ENCODE measurements at regions not wholly inside any gene's neighbourhood (a gene's known extent, or its start where the extent isn't known, plus 50 kb on each side); places are given as distances from the start of the nearest gene placed in this dataset.

- H3K4me2 ChIP-seq (ENCODE audit: low read length): no peak overlapping the region
- no peaks in the 10 kb centered on the region for H4K20me1 ChIP-seq (ENCODE audit: insufficient read depth, low read length)
- no peaks in the 10 kb centered on the region for H3K36me3 ChIP-seq (replicated peaks; ENCODE audit: low read depth, low read length)
- H3K4me3 ChIP-seq (ENCODE audit: low read length): no peak overlapping the region
- H3K79me2 ChIP-seq (ENCODE audit: low read length): no peaks in the 10 kb centered on the region
- H3K9me3 ChIP-seq (ENCODE audit: insufficient read depth, low read length): no peaks in the 10 kb centered on the region
- no peaks in the 10 kb centered on the region for H3K27me3 ChIP-seq (ENCODE audit: low read depth, low read length)
- no peak overlapping the region for H2AFZ ChIP-seq (ENCODE audit: low read depth, low read length)
- H3K27ac ChIP-seq (ENCODE audit: low read length): no peak overlapping the region
- no peaks in the 10 kb centered on the region for H3K4me1 ChIP-seq (ENCODE audit: low read length)
- TF ChIP-seq EZH2phosphoT487 (IDR thresholded peaks at IDR 0.05; ENCODE audit: low read depth): no peak
- no peak for TF ChIP-seq CTCF (IDR thresholded peaks at IDR 0.05; ENCODE audit: low read depth, low read length)
- H3K9ac ChIP-seq (ENCODE audit: low read length): no peak overlapping the region
Measured at GRCh38 chrX:9180623-9181022, 146.7 kb upstream of the FAM9B start.

- H3K4me3 ChIP-seq (ENCODE audit: low read length): no peak overlapping the region
- no peaks in the 10 kb centered on the region for H3K4me1 ChIP-seq (ENCODE audit: low read length)
- H3K27me3 ChIP-seq (ENCODE audit: low read depth, low read length): no peaks in the 10 kb centered on the region
- no peak overlapping the region for H3K4me2 ChIP-seq (ENCODE audit: low read length)
- no peaks in the 10 kb centered on the region for H3K9me3 ChIP-seq (ENCODE audit: insufficient read depth, low read length)
- no peaks in the 10 kb centered on the region for H4K20me1 ChIP-seq (ENCODE audit: insufficient read depth, low read length)
- no peaks in the 10 kb centered on the region for H3K79me2 ChIP-seq (ENCODE audit: low read length)
- no peak overlapping the region for H3K27ac ChIP-seq (ENCODE audit: low read length)
- no peak overlapping the region for H3K9ac ChIP-seq (ENCODE audit: low read length)
- H3K36me3 ChIP-seq (replicated peaks; ENCODE audit: low read depth, low read length): no peaks in the 10 kb centered on the region
- TF ChIP-seq CTCF (IDR thresholded peaks at IDR 0.05; ENCODE audit: low read depth, low read length): no peak
- no peak for TF ChIP-seq EZH2phosphoT487 (IDR thresholded peaks at IDR 0.05; ENCODE audit: low read depth)
- no peak overlapping the region for H2AFZ ChIP-seq (ENCODE audit: low read depth, low read length)
Measured at GRCh38 chrX:9182041-9182440, 148.1 kb upstream of the FAM9B start.

GRCh38 chrX:9183481-9183880 lies 149.6 kb upstream of the FAM9B start:
- TF ChIP-seq EZH2phosphoT487 (IDR thresholded peaks at IDR 0.05; ENCODE audit: low read depth): no peak
- TF ChIP-seq CTCF (IDR thresholded peaks at IDR 0.05; ENCODE audit: low read depth, low read length): no peak
- Histone ChIP-seq H3K9me3 (ENCODE audit: insufficient read depth, low read length) (no peaks in the 10 kb centered on the region), H3K27ac (ENCODE audit: low read length) (no peak overlapping the region), H3K4me2 (ENCODE audit: low read length) (no peak overlapping the region), H4K20me1 (ENCODE audit: insufficient read depth, low read length) (no peaks in the 10 kb centered on the region), H3K79me2 (ENCODE audit: low read length) (no peaks in the 10 kb centered on the region), H3K36me3 (replicated peaks; ENCODE audit: low read depth, low read length) (no peaks in the 10 kb centered on the region), H2AFZ (ENCODE audit: low read depth, low read length) (no peak overlapping the region), H3K9ac (ENCODE audit: low read length) (no peak overlapping the region), H3K4me1 (ENCODE audit: low read length) (no peaks in the 10 kb centered on the region), H3K27me3 (ENCODE audit: low read depth, low read length) (no peaks in the 10 kb centered on the region), H3K4me3 (ENCODE audit: low read length) (no peak overlapping the region)

- no peaks in the 10 kb centered on the region for H3K4me1 ChIP-seq (ENCODE audit: low read length)
- H3K27me3 ChIP-seq (ENCODE audit: low read depth, low read length): no peaks in the 10 kb centered on the region
- H3K79me2 ChIP-seq (ENCODE audit: low read length): no peaks in the 10 kb centered on the region
- no peaks in the 10 kb centered on the region for H3K36me3 ChIP-seq (replicated peaks; ENCODE audit: low read depth, low read length)
- H3K9me3 ChIP-seq (ENCODE audit: insufficient read depth, low read length): no peaks in the 10 kb centered on the region
- H3K4me3 ChIP-seq (ENCODE audit: low read length): no peak overlapping the region
- TF ChIP-seq EZH2phosphoT487 (IDR thresholded peaks at IDR 0.05; ENCODE audit: low read depth) (no peak), CTCF (IDR thresholded peaks at IDR 0.05; ENCODE audit: low read depth, low read length) (no peak)
- no peak overlapping the region for H3K27ac ChIP-seq (ENCODE audit: low read length)
- no peak overlapping the region for H3K9ac ChIP-seq (ENCODE audit: low read length)
- no peak overlapping the region for H3K4me2 ChIP-seq (ENCODE audit: low read length)
- H2AFZ ChIP-seq (ENCODE audit: low read depth, low read length): no peak overlapping the region
- H4K20me1 ChIP-seq (ENCODE audit: insufficient read depth, low read length): no peaks in the 10 kb centered on the region
Measured at GRCh38 chrX:9184211-9184610, 150.3 kb upstream of the FAM9B start.
